NCI-H128 (cell line): ENCODE measurements at regions not wholly inside any gene's neighbourhood (a gene's known extent, or its start where the extent isn't known, plus 50 kb on each side); places are given as distances from the start of the nearest gene placed in this dataset.

ENCODE experiments used
- DNase-seq: peaks from one replicate; lab custom pipeline; 2025; ENCODE audit not compliant: unreplicated experiment; lab: John Stamatoyannopoulos, UW

- DNase-seq = no peak
Observed at GRCh38 chr3:82773207-82773606, 1011.8 kb upstream of the GBE1 start.

- no peak for DNase-seq
Observed at GRCh38 chr3:82764521-82764920, 1003.1 kb upstream of the GBE1 start.

- DNase-seq = no peak
Observed at GRCh38 chr3:82761858-82762257, 1000.4 kb upstream of the GBE1 start.

GRCh38 chr3:82745544-82745943, 984.1 kb upstream of the GBE1 start:
- no peak for DNase-seq

- no peak for DNase-seq
Observed at GRCh38 chr3:82743196-82743595, 981.8 kb upstream of the GBE1 start.

GRCh38 chr3:82741346-82741745, 979.9 kb upstream of the GBE1 start:
- DNase-seq = no peak

- no peak for DNase-seq
Observed at GRCh38 chr3:82739390-82739789, 977.9 kb upstream of the GBE1 start.

- DNase-seq = no peak
Observed at GRCh38 chr3:82736696-82737277, 975.3 kb upstream of the GBE1 start.

- no peak for DNase-seq
Observed at GRCh38 chr3:82715091-82715856, 953.8 kb upstream of the GBE1 start.

GRCh38 chr3:82707035-82707434, 945.6 kb upstream of the GBE1 start:
- no peak for DNase-seq

- no peak for DNase-seq
Observed at GRCh38 chr3:82685761-82686160, 924.3 kb upstream of the GBE1 start.

GRCh38 chr3:82676356-82677026, 915.0 kb upstream of the GBE1 start:
- no peak for DNase-seq

- DNase-seq = no peak
Observed at GRCh38 chr3:82672966-82673365, 911.5 kb upstream of the GBE1 start.

- DNase-seq = no peak
Observed at GRCh38 chr3:82671466-82671865, 910.0 kb upstream of the GBE1 start.

- peak; percentile 35 for DNase-seq
Observed at GRCh38 chr3:82654708-82655107, 893.3 kb upstream of the GBE1 start.

GRCh38 chr3:82643948-82644347, 882.5 kb upstream of the GBE1 start:
- DNase-seq = no peak

- no peak for DNase-seq
Observed at GRCh38 chr3:82641701-82642100, 880.3 kb upstream of the GBE1 start.

- DNase-seq = no peak
Observed at GRCh38 chr3:82640254-82640653, 878.8 kb upstream of the GBE1 start.

- DNase-seq = no peak
Observed at GRCh38 chr3:82637574-82637973, 876.1 kb upstream of the GBE1 start.

GRCh38 chr3:82636177-82636576, 874.7 kb upstream of the GBE1 start:
- DNase-seq = no peak

- no peak for DNase-seq
Observed at GRCh38 chr3:82633319-82633718, 871.9 kb upstream of the GBE1 start.

GRCh38 chr3:82629937-82630336, 868.5 kb upstream of the GBE1 start:
- DNase-seq = no peak
